GM18867 (cell line): ENCODE measurements at regions not wholly inside any gene's neighbourhood (a gene's known extent, or its start where the extent isn't known, plus 50 kb on each side); places are given as distances from the start of the nearest gene placed in this dataset.
A peak's percentile ranks its signal among the peaks of the same experiment; 100 is the strongest.

ENCODE experiments used
- ATAC-seq: cut with Tn5 transposase; IDR thresholded peaks from one replicate; pipeline ENCODE4 v1.9.1; 2021; ENCODE audit warnings: mild to moderate bottlenecking, moderate library complexity; ENCODE audit not compliant: unreplicated experiment

DNA sequence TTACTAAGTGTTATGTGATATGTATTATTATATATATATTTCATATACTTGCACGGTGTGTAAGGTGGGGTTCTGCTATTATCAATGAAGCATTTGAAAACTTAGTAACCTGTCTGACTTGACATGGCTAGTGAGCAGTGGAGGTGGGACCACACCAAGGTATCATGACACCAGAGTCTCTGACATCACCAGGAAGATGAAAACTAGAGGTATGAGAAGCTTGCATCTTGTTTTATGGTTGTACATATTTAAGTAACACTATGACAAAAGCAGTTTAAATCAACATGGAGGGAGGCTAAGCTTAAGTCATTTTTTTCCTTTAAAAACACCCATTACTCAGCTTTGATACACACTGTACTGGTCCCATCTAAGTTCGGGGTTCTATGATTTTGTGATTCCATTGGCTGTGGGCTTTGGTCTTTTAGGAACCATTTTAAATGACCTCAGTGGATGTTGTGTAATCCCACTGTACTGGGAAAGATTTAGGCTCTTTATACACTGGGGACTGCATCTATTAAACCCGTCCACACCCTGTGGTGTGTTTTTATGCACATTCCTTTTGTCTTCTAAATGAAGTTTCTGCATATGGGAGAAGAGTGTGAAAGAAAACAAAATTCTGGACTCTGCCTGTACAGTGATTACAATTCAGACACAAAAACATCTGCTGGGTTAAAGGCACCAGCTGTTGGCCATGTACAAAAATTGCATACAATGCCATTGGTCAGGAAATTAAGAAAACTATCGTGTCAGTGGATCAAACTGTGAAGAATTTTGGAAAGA is 570.6 kb downstream of the SPRY1 start:
- no peak for ATAC-seq

DNA sequence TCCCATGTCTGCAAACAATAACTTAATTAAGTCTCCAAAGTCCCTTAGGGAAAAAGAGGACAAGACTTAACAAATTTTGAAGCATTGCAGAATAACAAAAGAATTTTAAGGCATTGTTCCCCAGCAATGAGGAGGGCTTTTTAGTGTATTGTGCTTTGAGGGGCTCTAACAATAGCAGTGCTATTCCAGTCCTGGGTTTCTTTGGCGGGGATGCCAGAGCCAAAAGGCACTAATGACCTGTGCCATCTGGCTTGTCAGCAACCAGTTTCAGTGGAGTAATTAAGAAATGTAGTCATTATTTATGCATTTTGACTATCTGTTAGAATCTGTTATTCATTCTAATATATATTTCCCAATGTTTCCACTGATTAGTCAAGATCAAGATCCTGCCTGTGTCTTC is 575.4 kb downstream of the SPRY1 start:
- no peak for ATAC-seq

DNA sequence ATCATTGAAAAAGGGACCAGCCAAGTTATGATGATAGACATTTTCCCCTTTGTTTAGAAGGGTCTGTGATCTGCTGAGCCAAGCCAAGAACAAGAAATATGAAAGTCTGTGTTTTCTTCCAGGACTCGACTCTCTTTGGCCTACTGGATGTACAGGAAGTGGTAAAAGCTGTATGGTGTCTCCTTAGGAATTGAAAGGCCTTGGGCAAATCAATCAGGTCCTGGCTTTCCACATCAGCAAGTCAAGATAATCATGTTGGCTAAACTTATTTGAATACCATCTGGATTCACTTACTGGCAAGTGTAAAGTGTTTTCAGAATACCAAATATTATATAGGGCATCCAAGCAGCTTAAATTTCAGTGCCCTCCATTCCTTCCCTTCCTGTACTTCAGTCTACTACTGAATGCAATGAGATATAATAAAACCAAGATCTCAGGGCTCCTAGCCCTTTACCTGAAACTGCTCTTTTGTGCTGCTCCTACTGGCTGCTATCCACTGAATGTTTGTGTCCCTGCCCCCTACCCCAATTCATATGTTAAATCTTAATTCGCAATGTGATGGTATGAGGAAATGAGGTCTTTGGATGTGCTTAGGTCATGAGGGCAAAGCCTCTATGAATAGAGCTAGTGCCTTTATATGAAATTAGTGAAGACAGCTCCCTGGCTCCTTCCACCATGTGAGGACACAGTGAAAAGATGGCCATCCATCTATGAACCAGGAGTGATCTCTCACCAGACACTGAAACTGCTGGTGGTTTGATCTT is 578.0 kb downstream of the SPRY1 start:
- ATAC-seq = no peak

DNA sequence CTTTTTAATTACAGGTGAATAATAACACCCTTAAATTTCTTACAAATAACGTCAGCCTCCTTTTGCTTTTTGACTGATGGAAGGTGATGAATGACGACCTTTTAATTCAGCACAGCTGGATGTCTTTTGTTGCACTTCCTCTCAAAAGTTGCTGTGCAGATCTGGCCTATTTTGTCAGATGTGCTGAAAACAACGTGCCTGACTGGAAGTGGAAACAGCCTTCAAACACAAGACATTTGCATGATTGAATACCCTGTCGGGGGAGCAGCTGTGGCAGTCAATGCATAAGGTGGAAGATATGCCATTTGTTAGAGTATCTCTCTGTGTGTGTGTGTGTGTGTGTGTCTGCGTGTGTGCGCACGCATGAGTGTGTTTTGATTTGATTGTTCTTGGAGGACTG is 579.7 kb downstream of the SPRY1 start:
- peak; percentile 71 for ATAC-seq

DNA sequence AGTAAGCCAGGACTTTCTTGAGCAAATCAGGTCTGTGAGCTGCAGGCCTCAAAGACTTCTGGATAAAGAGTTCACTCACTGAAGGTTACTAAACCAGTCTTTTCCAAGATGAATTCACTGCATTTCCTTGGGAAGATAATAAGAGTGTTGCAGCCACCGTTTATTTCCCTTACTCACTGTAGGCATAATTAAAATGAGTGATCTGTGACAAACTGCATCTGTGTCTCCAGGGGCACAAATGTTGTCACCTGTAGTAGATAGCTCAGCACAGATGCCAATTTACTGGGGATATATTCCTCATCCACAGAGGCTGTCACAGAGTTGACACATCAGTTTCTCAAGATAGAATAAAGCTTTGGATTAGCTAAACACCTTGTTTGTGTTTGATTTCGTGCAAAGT is 580.2 kb downstream of the SPRY1 start:
- ATAC-seq = no peak

DNA sequence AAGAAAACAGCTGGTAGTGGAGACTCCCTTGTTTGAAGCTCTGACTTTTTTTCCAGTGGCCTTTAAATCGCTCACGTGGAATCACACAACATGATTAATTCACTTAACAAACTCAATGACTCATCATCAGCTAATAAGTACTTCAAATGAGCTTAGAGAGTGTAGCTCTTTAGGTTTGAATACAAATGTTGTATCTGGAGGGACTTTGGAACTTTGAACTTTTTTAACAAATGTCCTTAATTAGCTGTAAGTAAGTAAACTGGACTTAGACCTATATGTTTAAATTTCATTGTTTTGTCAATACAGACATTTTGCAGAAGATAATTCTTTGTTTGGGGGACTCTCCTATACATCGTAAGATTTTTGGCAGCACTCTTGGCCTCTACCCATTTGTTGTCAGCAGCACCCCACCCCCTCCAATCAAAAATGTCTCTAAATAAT is 581.1 kb downstream of the SPRY1 start:
- ATAC-seq = no peak

DNA sequence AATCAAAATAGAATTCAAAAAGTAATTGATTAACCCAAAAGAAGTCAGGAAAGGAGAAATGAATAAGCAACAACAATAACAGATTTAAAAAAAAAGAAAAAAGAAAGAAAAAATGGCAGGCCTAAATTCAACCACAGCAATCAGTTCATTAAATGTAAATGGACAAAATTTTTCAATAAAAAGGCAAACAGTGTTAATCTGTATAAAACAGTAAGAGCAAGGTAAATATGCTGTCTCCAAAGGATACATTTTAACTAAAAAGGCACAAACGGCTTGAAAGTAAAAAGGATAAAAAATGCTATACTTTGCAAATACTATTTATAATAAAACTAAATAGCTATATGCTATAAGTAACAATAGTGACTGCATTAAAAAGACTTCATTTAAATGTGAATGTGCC is 582.0 kb downstream of the SPRY1 start:
- ATAC-seq = no peak

DNA sequence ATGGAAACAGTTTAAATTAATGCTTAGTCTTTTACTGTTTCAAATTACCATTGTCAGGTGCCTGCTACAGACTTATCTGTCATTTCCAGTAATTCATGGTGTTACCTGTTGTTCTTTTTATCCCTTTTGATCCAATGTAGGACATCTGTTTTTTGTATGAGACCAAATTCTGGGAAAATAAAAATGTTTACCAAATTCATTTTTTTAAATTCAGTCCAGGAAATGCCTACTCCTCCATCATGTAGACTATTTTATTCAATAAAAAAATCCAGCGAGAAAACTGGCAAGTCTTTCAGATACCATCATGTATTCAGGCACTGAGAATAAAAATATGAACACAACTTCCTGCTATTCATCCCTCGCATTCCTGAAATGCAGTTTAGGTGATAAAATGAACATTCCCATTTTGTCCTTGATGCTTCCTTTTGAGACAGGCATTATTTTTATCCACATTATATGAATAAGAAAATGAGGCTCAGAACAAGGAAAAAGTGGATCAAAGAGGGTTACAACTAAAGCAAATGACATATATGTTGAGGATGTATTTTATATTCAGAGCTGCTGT is 584.2 kb downstream of the SPRY1 start:
- ATAC-seq = no peak

DNA sequence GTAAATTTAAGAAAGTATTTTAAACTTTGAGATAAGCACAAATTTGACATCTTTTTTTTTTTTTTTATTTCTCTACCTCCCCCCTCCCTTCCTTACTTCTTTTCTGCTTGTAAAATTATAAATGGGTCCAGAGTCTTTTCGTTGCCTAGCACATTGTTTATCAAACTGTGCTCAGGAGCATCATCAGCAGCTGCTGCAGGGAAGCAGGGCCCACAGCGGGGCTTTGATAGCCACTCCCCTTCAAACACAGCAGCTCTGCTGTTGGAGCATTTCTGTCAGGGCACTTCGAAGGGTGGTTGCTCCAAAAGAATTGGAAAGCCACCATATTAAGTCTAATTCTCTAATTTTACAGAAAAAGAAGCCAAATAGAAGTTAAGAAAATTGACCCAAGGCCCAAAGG is 588.3 kb downstream of the SPRY1 start:
- ATAC-seq = no peak

DNA sequence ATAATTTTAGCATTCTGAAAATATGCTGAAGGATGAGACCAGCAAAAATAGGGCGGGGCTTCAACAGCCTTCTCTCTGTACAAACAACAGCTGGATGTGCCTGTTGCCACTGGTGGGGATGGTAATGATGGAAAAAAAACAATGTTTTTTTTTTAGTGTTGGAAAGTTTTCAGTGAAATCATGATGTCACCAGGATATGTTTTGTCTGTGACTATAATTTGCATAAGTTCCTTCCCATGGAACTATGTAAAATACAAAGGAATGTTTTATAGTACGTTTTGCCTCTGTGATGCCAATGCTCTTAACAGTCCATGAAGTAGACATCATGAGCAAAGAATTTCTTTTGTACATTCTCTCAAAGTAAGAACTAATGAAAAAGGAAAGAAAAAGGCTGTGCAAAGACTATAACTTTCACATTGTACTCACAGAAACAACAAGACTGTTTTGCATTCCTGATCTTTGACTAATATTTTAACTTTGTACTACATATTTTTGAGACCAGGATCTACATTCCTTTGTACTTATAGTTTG is 589.7 kb downstream of the SPRY1 start:
- no peak for ATAC-seq

DNA sequence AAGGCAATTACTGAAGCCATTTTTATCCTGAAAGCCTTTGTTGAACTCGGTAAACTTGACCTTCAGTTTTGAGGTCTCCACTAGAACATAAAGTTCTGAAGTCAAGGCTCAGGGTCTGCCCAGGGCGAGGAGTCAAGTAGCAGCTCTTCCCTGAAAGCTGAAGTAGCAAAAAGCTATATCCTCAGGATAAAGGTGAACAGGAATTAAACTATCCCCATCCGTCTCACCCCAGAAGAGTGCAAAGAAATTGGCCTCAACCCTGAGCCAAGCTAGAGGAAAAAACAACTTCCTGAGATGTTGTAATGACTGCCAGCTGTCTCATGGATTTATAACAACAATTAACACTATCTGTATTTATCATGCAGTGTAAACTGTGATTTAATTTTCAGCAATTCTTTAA is 590.8 kb downstream of the SPRY1 start:
- no peak for ATAC-seq

DNA sequence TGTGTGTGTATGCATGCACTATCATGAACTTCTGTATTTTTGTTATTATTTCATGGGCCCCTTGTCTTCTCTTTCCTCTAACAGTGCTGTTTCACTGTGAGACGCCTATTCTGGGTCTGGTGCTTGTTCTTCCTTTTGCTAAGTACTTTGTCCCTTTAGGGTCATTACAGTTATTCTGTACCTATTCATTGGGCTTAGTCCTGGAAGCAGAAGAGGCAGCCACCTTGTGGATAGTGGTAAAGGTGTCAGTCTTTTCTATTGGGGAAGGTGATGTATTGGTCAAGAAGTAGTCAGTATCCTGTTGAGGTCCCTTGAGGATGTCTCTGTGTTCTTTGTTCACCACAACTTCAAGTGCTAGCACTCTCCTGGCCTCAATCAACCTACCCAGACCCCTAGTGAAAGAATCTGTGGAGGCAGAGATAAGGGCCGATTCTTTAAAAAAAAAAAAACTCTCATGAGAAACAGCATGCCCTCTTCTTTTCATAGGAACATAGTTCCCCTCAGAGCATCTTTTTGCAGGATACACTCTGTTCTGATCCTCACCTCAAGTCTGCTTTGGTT is 593.8 kb downstream of the SPRY1 start:
- ATAC-seq = no peak

DNA sequence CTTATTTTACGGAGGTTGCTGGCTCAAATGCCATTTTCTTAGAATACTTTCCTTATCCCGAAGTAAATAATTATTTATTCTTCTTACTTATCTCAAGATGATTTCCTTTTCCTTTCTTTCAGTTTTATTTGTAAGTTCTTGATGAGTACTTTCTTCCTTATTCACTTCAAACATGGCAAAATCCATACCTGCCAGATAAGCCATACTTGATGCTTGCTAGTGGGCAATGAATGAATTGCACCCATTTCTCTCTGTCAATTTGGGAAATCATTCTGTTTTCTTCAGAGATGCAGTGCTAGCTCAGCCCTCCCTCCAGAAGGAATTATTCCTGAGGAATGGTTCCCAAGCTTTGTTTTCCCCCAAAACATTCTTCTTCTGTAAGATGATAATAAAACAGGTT is 598.3 kb downstream of the SPRY1 start:
- no peak for ATAC-seq

DNA sequence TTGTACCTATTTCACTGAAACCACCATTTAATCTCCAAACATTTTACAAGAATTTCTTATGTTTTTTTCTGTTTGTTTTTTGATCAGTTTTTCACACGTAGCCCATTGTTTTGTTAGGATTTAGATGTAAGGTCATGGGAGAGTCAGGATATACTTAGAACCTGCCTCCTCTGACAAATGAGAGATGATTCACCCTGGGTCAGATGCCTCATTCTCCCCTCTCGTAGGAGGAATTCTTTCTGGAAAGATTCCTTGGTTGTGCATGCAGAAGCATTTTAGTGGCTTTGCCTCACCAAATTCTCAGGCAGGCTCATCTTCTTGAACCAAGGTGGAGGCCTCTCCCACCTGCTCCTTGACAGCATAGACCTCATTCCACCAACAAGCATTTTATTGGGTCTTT is 599.3 kb downstream of the SPRY1 start:
- ATAC-seq = no peak

DNA sequence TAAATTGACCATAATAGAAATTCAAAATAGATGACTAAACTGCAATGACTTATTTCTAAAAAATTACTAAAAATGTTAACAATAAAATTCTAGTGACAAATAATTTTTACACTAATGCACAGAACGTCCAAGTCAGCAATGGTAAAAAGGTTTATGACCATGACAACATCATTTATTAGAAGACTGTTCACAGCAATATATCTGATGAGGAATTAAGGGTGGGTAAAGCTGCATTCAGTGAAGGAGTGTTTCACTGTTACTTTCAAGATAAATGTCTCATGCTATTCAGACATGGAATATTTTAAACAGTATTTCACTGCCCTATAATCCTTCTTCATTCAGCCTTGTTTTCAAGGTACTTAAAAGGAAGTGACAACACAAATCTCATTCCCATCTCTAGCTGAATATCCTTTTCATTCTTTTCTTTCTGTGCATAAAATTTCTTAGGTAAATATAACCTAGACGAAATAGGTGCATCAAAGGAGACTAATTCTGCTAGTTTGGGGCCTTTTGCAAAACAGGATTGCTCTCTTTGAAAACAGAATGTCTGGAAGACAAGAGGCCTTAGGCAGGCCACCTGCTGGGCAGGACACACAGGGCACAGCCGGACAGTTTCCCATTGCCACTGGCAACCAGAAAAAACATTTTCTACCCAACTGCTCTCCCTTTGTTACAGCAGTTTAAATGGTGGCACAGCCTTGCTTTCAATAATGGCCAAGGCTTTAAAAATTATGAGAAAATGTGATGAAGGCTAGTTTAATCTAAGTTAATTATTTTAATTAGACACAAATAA is 600.3 kb downstream of the SPRY1 start:
- ATAC-seq = no peak

DNA sequence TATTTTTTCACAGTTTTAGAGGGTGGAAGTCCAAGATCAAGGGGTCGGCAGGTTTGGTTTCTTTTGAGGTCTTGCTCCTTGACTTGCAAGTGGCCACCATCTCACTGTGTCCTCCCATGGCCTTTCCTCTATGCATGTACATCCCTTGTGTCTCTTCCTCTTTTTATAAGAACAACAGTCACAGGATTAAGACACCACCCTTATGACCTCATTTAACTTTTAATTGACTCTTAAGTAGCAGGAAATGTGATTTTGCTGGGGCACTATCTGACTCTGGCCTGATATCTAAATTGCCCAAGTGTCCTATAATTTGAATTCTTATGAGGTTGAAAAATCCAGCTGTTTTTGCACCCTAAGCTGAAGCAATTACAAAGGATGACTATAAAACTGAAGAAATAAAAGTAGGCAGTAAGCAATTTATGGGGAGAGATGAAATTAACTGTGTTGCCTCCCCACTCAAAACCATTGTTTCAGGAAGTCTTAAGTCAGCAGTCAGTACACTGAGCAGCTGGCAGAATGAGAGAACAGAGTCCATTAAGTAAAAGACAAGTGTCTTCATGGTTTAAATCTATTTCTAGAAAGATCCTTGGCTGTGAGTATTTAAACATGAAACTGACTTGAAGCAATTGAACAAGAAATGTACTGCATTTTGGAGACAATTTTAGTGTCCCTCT is 601.3 kb downstream of the SPRY1 start:
- ATAC-seq = no peak

DNA sequence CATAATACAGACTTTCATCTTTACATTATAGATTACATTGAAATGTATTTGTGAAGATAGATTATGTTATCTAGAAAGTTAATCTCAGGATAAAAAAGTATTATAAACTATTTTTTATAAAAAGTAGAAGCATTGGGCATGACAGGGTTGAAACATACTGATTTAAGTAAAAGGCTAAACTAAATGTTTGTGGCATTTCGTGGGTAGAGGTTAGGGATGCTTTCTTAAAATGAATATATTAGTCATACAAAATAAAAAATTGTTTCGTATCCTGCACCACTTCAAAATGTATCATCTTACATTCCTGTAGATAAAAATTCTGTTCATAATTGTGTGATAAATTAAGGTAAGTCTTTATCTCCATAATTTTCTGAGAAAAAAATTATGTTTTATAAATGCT is 603.6 kb downstream of the SPRY1 start:
- ATAC-seq = no peak

DNA sequence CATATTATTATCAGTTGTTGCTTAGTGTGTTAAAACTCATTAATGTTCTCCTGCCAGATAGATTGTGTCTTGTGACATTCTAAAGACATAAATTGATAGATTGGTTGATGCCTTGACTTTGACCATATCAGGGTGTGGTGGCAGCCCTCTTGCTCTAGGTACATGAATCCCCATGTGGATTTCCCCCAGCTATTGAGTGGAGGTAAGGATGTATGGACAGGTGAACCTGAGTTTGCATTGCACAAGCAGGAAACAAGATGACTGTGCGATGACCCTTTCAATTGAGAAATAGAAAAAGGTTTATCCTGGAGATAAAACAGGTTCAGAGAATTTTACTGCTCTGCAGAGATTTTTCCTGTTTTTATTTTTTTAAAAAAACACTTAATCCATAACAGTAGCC is 619.2 kb downstream of the SPRY1 start:
- no peak for ATAC-seq

DNA sequence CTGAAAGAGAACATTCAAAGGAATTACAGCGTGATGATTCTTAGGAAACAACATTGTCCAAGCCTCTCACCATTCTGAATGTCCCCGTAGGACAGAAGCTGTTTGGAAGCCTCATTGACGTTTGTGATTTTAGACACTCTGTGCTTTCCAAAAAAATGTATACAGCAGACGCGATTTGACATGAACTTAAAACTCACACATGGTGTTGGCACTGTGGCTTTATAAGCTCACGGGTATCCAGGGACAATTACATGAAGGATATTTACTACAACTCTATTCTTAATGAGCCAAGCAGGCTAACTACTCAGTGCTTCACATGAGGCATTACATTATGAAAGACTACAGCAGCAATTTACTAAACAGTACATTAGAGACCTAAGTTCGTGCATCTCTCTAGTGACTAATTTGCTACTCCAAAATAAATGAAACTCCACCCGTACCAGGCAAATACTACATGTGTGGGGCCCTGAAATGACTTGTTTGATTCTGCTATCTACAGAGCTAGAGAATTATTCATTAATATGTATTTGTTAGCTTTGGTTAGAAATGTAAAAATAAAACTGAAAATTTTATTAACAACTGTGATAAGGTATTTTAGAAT is 620.7 kb downstream of the SPRY1 start:
- ATAC-seq = no peak
